Femur (tissue), 1 donor: ENCODE measurements at regions not wholly inside any gene's neighbourhood (a gene's known extent, or its start where the extent isn't known, plus 50 kb on each side); places are given as distances from the start of the nearest gene placed in this dataset.
"Not testable (repeated sequence)": the region's sequence is repeated elsewhere in the genome, so short reads cannot be mapped to it uniquely, and the experiment has no call there.

ENCODE experiments used
- DNase-seq: peaks from one replicate; pipeline ENCODE4 v3.0.0-alpha.2; 2017

- DNase-seq: no peak
Observed at GRCh38 chr9:86515221-86515620, 161.0 kb upstream of the TUT7 start.

GRCh38 chr9:86513429-86513828 lies 159.2 kb upstream of the TUT7 start:
- no peak for DNase-seq

GRCh38 chr9:86512929-86513328 lies 158.7 kb upstream of the TUT7 start:
- DNase-seq: no peak

GRCh38 chr9:86511614-86512360 lies 157.6 kb upstream of the TUT7 start:
- no peak for DNase-seq

GRCh38 chr9:86508208-86508903 lies 154.1 kb upstream of the TUT7 start:
- DNase-seq: no peak

- DNase-seq: no peak
Observed at GRCh38 chr9:86507212-86507630, 153.0 kb upstream of the TUT7 start.

- no peak for DNase-seq
Observed at GRCh38 chr9:86503942-86504341, 149.7 kb upstream of the TUT7 start.

- DNase-seq: no peak
Observed at GRCh38 chr9:86503314-86503713, 149.1 kb upstream of the TUT7 start.

- no peak for DNase-seq
Observed at GRCh38 chr9:86500667-86501435, 146.6 kb upstream of the TUT7 start.

- DNase-seq: no peak
Observed at GRCh38 chr9:86500031-86500430, 145.8 kb upstream of the TUT7 start.

- no peak for DNase-seq
Observed at GRCh38 chr9:86494644-86495111, 140.5 kb upstream of the TUT7 start.

- DNase-seq: no peak
Observed at GRCh38 chr9:86491468-86492266, 137.5 kb upstream of the TUT7 start.

- DNase-seq: no peak
Observed at GRCh38 chr9:86488794-86489193, 134.6 kb upstream of the TUT7 start.

GRCh38 chr9:86488345-86488744 lies 134.1 kb upstream of the TUT7 start:
- no peak for DNase-seq

- DNase-seq: no peak
Observed at GRCh38 chr9:86487838-86488233, 133.6 kb upstream of the TUT7 start.

- no peak for DNase-seq
Observed at GRCh38 chr9:86486891-86487837, 133.0 kb upstream of the TUT7 start.

- no peak for DNase-seq
Observed at GRCh38 chr9:86485359-86485758, 131.1 kb upstream of the TUT7 start.

- DNase-seq: no peak
Observed at GRCh38 chr9:86483496-86483895, 129.3 kb upstream of the TUT7 start.

GRCh38 chr9:86481466-86481865 lies 127.3 kb upstream of the TUT7 start:
- no peak for DNase-seq

GRCh38 chr9:86475255-86475654 lies 121.0 kb upstream of the TUT7 start:
- not testable (repeated sequence) for DNase-seq

- DNase-seq: no peak
Observed at GRCh38 chr9:86471171-86471815, 117.1 kb upstream of the TUT7 start.
